ENCODE measurements at regions not wholly inside any gene's neighbourhood (a gene's known extent, or its start where the extent isn't known, plus 50 kb on each side); places are given as distances from the start of the nearest gene placed in this dataset.

DNA sequence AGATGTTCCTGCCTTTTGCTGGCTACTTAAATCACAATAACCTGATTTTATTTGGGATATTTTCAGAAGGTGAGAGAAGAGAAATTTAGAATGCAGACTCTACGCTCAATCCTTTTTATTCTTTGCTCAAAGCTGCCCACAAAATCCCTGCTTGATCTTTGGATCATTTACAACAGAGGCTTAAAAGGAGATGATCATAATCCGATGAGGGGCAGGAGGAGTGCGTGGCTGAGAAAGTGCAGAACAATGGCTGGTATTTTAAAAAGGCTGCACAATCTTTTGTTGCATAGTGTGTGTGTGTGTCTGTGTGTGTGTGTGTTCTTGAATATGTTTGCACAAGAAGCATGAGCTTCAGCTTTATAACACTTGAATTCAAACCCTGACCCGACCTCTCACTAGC lies 256.3 kb upstream of the MYT1L start:
- WGBS, result 79% methylated on average over 4 of the region's 4 CpGs
- peaks cover 0 to 3% (median under 1%) of the 10 kb centered on the region in 4 donors for H3K27me3 ChIP-seq (ENCODE audit: control insufficient read depth in 4 of 4, insufficient read depth in 4 of 4, low read length in 3 of 4)
- DNase-seq (ENCODE audit: low spot score), result no peak
- H3K9ac ChIP-seq (ENCODE audit: low read depth in 1 of 2, low read length in 2 of 2), result no peak overlapping the region
- no peaks in the 10 kb centered on the region for H3K9me3 ChIP-seq (ENCODE audit: control insufficient read depth in 4 of 4, low read length in 3 of 4)
- no peaks in the 10 kb centered on the region for H3K4me1 ChIP-seq (ENCODE audit: control insufficient read depth in 4 of 4, insufficient read depth in 4 of 4, low read length in 3 of 4)
- no peaks in the 10 kb centered on the region for H3K36me3 ChIP-seq (ENCODE audit: control insufficient read depth in 4 of 4, insufficient read depth in 3 of 4, low read depth in 1 of 4, low read length in 3 of 4)
- no peak for TF ChIP-seq NR2F2 (IDR thresholded peaks at IDR 0.05)
- no peak overlapping the region for H3K27ac ChIP-seq (ENCODE audit: low read depth in 1 of 2, low read length in 2 of 2)
- no peak overlapping the region for H3K4me3 ChIP-seq (ENCODE audit: low read depth in 1 of 3, low read length in 3 of 3)

DNA sequence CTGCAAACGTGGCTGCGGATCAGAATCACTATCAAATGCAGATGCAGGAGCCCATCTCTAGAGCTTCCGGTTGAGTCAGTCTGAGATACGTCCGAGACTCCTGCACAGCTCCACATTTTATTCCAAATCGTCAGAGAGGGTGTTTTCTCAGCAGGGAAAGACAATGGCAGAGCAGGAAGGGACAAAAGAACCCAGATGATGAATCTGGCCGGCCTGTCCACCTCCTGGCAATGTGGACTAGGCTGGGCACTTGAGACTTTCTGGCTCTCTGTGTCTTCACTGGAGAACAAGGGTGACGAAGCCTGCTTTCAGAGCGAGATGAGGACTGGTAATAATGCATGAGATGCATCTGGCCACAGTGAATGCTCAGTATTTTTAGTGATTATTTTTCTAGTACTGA lies 255.9 kb upstream of the MYT1L start:
- 69% methylated on average over 9 of the region's 9 CpGs for WGBS
- H3K4me3 ChIP-seq (ENCODE audit: low read depth in 1 of 3, low read length in 3 of 3), result no peak overlapping the region
- H3K4me1 ChIP-seq (ENCODE audit: control insufficient read depth in 4 of 4, insufficient read depth in 4 of 4, low read length in 3 of 4), result no peaks in the 10 kb centered on the region
- no peaks in the 10 kb centered on the region for H3K36me3 ChIP-seq (ENCODE audit: control insufficient read depth in 4 of 4, insufficient read depth in 3 of 4, low read depth in 1 of 4, low read length in 3 of 4)
- peaks cover 0 to 3% (median under 1%) of the 10 kb centered on the region in 4 donors for H3K27me3 ChIP-seq (ENCODE audit: control insufficient read depth in 4 of 4, insufficient read depth in 4 of 4, low read length in 3 of 4)
- H3K9ac ChIP-seq (ENCODE audit: low read depth in 1 of 2, low read length in 2 of 2), result no peak overlapping the region
- H3K9me3 ChIP-seq (ENCODE audit: control insufficient read depth in 4 of 4, low read length in 3 of 4), result no peaks in the 10 kb centered on the region
- no peak overlapping the region for H3K27ac ChIP-seq (ENCODE audit: low read depth in 1 of 2, low read length in 2 of 2)
- DNase-seq (ENCODE audit: low spot score), result peak; percentile 16
- TF ChIP-seq HNF4G (IDR thresholded peaks at IDR 0.05) (no peak), NR2F2 (IDR thresholded peaks at IDR 0.05) (no peak), HNF4A (conservative IDR thresholded peaks at IDR 0.05) (no peak), TAF1 (conservative IDR thresholded peaks at IDR 0.05) (no peak), RAD21 (IDR thresholded peaks at IDR 0.05) (no peak), SP1 (IDR thresholded peaks at IDR 0.05) (no peak), EGR1 (IDR thresholded peaks at IDR 0.05; ENCODE audit: low read depth in 2 of 2) (no peak), FOXA2 (IDR thresholded peaks at IDR 0.05) (no peak)
- TF ChIP-seq, protein P1, sequence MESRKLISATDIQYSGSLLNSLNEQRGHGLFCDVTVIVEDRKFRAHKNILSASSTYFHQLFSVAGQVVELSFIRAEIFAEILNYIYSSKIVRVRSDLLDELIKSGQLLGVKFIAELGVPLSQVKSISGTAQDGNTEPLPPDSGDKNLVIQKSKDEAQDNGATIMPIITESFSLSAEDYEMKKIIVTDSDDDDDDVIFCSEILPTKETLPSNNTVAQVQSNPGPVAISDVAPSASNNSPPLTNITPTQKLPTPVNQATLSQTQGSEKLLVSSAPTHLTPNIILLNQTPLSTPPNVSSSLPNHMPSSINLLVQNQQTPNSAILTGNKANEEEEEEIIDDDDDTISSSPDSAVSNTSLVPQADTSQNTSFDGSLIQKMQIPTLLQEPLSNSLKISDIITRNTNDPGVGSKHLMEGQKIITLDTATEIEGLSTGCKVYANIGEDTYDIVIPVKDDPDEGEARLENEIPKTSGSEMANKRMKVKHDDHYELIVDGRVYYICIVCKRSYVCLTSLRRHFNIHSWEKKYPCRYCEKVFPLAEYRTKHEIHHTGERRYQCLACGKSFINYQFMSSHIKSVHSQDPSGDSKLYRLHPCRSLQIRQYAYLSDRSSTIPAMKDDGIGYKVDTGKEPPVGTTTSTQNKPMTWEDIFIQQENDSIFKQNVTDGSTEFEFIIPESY (IDR thresholded peaks at IDR 0.05), result no peak
- TF ChIP-seq, protein P2, sequence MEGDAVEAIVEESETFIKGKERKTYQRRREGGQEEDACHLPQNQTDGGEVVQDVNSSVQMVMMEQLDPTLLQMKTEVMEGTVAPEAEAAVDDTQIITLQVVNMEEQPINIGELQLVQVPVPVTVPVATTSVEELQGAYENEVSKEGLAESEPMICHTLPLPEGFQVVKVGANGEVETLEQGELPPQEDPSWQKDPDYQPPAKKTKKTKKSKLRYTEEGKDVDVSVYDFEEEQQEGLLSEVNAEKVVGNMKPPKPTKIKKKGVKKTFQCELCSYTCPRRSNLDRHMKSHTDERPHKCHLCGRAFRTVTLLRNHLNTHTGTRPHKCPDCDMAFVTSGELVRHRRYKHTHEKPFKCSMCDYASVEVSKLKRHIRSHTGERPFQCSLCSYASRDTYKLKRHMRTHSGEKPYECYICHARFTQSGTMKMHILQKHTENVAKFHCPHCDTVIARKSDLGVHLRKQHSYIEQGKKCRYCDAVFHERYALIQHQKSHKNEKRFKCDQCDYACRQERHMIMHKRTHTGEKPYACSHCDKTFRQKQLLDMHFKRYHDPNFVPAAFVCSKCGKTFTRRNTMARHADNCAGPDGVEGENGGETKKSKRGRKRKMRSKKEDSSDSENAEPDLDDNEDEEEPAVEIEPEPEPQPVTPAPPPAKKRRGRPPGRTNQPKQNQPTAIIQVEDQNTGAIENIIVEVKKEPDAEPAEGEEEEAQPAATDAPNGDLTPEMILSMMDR (IDR thresholded peaks at IDR 0.05; ENCODE audit: low read depth, low read length, missing input control), result no peak
- TF ChIP-seq, protein P3, sequence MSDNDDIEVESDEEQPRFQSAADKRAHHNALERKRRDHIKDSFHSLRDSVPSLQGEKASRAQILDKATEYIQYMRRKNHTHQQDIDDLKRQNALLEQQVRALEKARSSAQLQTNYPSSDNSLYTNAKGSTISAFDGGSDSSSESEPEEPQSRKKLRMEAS (IDR thresholded peaks at IDR 0.05), result no peak
- TF ChIP-seq, protein P4, sequence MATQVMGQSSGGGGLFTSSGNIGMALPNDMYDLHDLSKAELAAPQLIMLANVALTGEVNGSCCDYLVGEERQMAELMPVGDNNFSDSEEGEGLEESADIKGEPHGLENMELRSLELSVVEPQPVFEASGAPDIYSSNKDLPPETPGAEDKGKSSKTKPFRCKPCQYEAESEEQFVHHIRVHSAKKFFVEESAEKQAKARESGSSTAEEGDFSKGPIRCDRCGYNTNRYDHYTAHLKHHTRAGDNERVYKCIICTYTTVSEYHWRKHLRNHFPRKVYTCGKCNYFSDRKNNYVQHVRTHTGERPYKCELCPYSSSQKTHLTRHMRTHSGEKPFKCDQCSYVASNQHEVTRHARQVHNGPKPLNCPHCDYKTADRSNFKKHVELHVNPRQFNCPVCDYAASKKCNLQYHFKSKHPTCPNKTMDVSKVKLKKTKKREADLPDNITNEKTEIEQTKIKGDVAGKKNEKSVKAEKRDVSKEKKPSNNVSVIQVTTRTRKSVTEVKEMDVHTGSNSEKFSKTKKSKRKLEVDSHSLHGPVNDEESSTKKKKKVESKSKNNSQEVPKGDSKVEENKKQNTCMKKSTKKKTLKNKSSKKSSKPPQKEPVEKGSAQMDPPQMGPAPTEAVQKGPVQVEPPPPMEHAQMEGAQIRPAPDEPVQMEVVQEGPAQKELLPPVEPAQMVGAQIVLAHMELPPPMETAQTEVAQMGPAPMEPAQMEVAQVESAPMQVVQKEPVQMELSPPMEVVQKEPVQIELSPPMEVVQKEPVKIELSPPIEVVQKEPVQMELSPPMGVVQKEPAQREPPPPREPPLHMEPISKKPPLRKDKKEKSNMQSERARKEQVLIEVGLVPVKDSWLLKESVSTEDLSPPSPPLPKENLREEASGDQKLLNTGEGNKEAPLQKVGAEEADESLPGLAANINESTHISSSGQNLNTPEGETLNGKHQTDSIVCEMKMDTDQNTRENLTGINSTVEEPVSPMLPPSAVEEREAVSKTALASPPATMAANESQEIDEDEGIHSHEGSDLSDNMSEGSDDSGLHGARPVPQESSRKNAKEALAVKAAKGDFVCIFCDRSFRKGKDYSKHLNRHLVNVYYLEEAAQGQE (IDR thresholded peaks at IDR 0.05), result no peak

All from liver (tissue), 8 donors.